ENCODE measurements at regions not wholly inside any gene's neighbourhood (a gene's known extent, or its start where the extent isn't known, plus 50 kb on each side); places are given as distances from the start of the nearest gene placed in this dataset.

DNA sequence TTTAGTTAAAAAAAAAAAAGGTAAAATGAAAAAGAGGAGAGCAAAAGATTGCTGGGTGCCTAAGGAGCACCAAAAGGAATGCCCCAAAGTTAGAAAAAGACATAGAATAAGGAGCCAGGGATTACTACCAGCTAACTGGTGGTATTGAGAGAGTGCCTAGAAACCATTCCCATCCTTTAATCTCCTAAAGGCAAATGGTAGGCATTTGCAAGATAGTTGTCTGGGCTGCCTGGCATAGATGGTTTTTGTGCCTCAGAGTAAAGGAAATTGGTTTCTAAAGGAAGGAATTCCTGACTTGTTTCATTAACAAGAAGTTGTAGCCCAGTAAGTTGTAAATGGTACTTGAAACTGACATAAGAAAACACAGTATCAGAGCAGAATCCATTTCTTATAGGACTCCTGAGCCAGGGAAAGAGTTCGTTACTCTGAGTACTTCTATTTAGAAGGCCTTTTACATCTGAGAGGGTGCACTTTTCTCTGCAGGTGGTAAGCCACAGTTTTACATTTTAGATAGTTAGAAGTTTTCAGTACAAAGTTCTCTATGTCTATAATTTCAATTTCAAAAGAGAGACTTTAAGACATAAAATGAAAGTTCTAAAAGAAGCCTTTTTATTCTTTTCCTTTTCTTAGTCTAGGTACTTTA is 92.6 kb downstream of the OLFM4 start:
- DNase-seq (ENCODE audit: low read depth): no peak
- H3K4me3 ChIP-seq (ENCODE audit: control insufficient read depth, low read depth, low read length): no peak overlapping the region
- TF ChIP-seq, protein P1, sequence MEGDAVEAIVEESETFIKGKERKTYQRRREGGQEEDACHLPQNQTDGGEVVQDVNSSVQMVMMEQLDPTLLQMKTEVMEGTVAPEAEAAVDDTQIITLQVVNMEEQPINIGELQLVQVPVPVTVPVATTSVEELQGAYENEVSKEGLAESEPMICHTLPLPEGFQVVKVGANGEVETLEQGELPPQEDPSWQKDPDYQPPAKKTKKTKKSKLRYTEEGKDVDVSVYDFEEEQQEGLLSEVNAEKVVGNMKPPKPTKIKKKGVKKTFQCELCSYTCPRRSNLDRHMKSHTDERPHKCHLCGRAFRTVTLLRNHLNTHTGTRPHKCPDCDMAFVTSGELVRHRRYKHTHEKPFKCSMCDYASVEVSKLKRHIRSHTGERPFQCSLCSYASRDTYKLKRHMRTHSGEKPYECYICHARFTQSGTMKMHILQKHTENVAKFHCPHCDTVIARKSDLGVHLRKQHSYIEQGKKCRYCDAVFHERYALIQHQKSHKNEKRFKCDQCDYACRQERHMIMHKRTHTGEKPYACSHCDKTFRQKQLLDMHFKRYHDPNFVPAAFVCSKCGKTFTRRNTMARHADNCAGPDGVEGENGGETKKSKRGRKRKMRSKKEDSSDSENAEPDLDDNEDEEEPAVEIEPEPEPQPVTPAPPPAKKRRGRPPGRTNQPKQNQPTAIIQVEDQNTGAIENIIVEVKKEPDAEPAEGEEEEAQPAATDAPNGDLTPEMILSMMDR (IDR thresholded peaks at IDR 0.05; ENCODE audit: control insufficient read depth, insufficient read depth, low read depth, low read length, missing control alignments): no peak

DNA sequence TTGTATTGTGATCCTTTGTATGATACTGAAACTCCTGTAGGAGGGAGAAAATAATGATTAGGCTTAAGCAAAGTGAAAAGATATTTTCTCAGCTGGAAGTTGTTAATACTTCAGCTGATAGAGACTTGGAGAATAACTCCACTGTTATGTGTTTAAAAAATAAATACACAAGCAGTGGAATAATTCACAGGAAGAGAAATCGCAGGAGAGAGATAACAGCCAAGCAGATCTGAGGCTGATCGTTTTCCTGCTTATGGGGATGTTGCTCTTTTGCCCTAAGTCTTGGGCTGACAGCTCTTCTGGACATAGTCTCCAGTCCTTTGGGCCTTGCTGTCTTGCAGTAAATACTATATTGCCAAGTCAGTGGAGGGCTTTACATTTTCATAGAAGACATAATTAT is 93.3 kb downstream of the OLFM4 start:
- TF ChIP-seq, protein P1 (IDR thresholded peaks at IDR 0.05; ENCODE audit: control insufficient read depth, insufficient read depth, low read depth, low read length, missing control alignments): no peak
- DNase-seq (ENCODE audit: low read depth): no peak
- no peak overlapping the region for H3K4me3 ChIP-seq (ENCODE audit: control insufficient read depth, low read depth, low read length)

DNA sequence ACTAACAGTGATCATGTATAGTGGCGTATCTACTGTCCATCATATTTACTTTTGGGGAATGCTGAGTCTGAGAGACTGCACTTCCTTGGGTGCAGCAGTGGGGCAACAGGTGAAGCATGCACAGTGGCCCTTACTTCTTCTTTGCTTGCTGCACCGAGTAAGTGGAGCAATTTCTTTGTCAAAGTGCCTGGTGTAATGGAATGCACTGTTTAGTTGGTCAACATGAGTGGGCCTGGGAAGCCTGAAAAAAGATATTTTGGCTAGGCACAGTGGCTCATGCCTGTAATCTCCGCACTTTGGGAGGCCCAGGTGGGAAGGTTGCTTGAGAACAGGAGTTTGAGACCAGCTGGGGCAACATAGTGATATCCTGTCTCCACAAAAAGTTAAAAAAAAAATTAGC is 94.9 kb downstream of the OLFM4 start:
- no peak overlapping the region for H3K4me3 ChIP-seq (ENCODE audit: control insufficient read depth, low read depth, low read length)
- TF ChIP-seq, protein P1 (IDR thresholded peaks at IDR 0.05; ENCODE audit: control insufficient read depth, insufficient read depth, low read depth, low read length, missing control alignments): no peak
- no peak for DNase-seq (ENCODE audit: low read depth)

DNA sequence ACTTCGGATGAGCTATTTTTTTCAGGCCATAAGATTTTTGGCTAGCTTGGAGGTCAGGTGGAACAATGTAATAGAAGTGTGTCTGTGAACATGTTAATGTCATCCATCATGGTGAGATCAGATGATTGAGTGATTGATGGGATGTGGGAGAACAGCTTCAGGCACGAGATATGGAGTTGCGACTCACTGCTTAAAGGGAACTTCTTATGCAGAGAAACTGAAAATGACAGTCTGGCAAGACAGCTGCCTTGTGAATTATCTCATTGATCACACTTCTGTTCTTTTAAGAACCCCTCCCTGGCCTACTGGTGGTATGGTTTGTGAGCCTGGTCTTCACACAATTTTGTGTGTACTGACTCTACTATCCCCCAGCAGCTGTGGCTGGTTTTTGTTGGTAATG is 96.0 kb downstream of the OLFM4 start:
- no peak overlapping the region for H3K4me3 ChIP-seq (ENCODE audit: control insufficient read depth, low read depth, low read length)
- TF ChIP-seq, protein P1 (IDR thresholded peaks at IDR 0.05; ENCODE audit: control insufficient read depth, insufficient read depth, low read depth, low read length, missing control alignments): no peak
- no peak for DNase-seq (ENCODE audit: low read depth)

DNA sequence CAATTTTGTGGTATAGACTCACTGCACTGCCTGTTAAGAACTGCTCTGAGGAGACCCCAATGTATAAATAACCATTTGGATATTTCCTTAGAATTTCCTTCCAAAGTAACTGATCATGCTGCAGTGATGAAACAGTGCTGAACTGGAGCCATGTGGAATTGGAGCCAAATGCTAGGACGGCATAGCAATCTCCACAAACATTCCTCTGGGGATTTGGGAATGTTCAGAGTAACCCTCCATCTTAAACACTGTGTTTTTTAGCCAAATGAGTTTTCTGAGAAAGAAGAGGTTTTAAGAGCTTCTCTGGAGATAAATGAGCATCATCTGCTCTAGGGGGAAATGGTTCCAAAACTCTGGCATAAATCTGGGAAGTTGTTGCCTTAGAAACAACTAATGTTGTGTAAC is 98.2 kb downstream of the OLFM4 start:
- TF ChIP-seq, protein P1 (IDR thresholded peaks at IDR 0.05; ENCODE audit: control insufficient read depth, insufficient read depth, low read depth, low read length, missing control alignments): no peak
- H3K4me3 ChIP-seq (ENCODE audit: control insufficient read depth, low read depth, low read length): no peak overlapping the region
- no peak for DNase-seq (ENCODE audit: low read depth)

DNA sequence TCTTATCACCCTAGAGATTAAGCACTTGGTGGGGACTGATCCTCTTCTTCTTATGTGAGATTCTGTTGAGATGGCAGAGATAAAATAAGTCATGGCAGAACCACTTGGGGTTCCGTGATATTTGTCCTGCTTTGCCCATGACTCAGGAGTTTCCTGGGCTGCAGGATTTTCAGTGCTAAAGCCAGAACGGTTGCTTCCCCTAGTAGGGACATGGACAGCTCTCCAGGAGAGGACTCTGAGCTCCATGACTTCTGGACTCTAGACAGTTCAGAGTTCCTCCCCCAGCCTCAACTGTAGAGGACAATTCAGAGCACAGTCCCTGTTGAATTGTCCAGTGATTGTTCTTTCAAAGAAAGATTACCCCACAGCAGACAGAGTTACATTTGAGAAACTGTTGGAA is 98.8 kb downstream of the OLFM4 start:
- TF ChIP-seq, protein P1 (IDR thresholded peaks at IDR 0.05; ENCODE audit: control insufficient read depth, insufficient read depth, low read depth, low read length, missing control alignments): no peak
- no peak overlapping the region for H3K4me3 ChIP-seq (ENCODE audit: control insufficient read depth, low read depth, low read length)
- no peak for DNase-seq (ENCODE audit: low read depth)

Data from AG09309 (cell line).